Psoas muscle (tissue), 7 donors: ENCODE measurements at regions not wholly inside any gene's neighbourhood (a gene's known extent, or its start where the extent isn't known, plus 50 kb on each side); places are given as distances from the start of the nearest gene placed in this dataset.

Experiments used
- ATAC-seq, 4 donors: fragments of 200-7000 bp; cut with Tn5 transposase; one replicate each; pipeline ENCODE4 v1.9.1; 2020; ENCODE audit warnings: moderate library complexity in 3 of 4, mild to moderate bottlenecking in 2 of 4
- DNase-seq, 2 donors: peaks; one replicate each; pipeline ENCODE4 v3.0.0-alpha.2; 2020
- H3K27ac ChIP-seq: fragments of 200-600 bp; one replicate; pipeline ENCODE4 v1.8.0; 2022
- H3K27me3 ChIP-seq, 3 donors: fragments of 200-600 bp in 1 of 3; one replicate each; pipeline versions ENCODE4 v1.6.1 to v1.8.0; 2013 to 2022; ENCODE audit warnings: low read length in 2 of 3, mild to moderate bottlenecking in 2 of 3, moderate library complexity in 1 of 3; ENCODE audit not compliant: insufficient read depth in 3 of 3
- H3K36me3 ChIP-seq, 2 donors: fragments of 200-600 bp in 1 of 2; one replicate each; pipeline versions ENCODE4 v1.6.1 to v1.8.0; 2013 to 2022; ENCODE audit warnings: low read depth in 1 of 2, mild to moderate bottlenecking in 1 of 2, moderate library complexity in 1 of 2; ENCODE audit not compliant: insufficient read depth in 1 of 2
- H3K4me1 ChIP-seq: fragments of 200-600 bp; one replicate; pipeline ENCODE4 v1.8.0; 2022
- H3K4me3 ChIP-seq: fragments of 200-600 bp; one replicate; pipeline ENCODE4 v1.8.0; 2022; ENCODE audit warnings: mild to moderate bottlenecking
- H3K9me3 ChIP-seq: fragments of 200-600 bp; one replicate; pipeline ENCODE4 v1.8.0; 2022
- WGBS, 3 donors: extraction: QIAGEN DNeasy Blood & Tissue Kit; methylation state at CpG; one replicate each; pipeline versions ENCODE4 v1.1.6 to v1.1.7; 2013; 5-methylcytosine and 5-hydroxymethylcytosine counted together
- intact Hi-C, 2 donors: fragments of 100-400 bp; cut with DNase I; formaldehyde crosslinking; loops; one replicate each; pipeline versions ENCODE4 v1.11.0 to v1.14.2; 2022
- TF ChIP-seq, protein P1 (sequence below): fragments of 200-600 bp; IDR thresholded peaks from one replicate; pipeline ENCODE4 v1.8.0; 2022; ENCODE audit warnings: antibody characterized with exemption
- donor health status: healthy with polysubstance abuse.
- donor health status: DM: no; HTN: no; CAD: no; lungs with moderate emphysema.
- donor health status: Bipolar disorder and iron deficiency.
- donor health status: healthy.
- donor health status: DM: yes; HTN: yes; CAD: no.
- donor health status: DM: no; HTN: no; CAD: no.
- donor health status: DM: yes; HTN: yes; CAD: no.

DNA sequence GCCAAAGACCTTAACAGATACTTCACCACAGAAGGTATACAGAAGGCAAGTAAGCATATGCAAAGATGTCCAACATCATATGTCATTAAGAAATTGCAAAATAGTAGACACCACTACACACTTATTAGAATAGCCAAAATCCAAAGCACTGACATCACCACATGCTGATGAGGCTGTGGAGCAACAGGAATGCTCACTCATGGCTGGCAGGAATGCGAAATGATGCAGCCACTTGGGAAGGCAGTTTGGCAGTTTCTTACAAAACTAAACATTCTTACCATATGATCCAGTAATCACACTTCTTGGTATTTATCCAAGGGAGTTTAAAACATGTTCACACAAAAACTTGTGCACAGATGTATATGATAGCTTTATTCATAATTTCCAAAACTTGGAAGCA, 261.2 kb upstream of the AJAP1 start:
- Histone ChIP-seq H3K36me3 (no peaks in the 10 kb centered on the region), H3K9me3 (peaks cover 9% of the 10 kb centered on the region), H3K4me1 (no peaks in the 10 kb centered on the region), H3K4me3 (no peak overlapping the region), H3K27ac (no peak overlapping the region), H3K27me3 (no peaks in the 10 kb centered on the region)
- ATAC-seq: no peak
- WGBS, 3 donors: 33 to 50% (median 33%) methylated on average over 1 of the region's 1 CpG
- no peak for DNase-seq
- TF ChIP-seq, protein P1, sequence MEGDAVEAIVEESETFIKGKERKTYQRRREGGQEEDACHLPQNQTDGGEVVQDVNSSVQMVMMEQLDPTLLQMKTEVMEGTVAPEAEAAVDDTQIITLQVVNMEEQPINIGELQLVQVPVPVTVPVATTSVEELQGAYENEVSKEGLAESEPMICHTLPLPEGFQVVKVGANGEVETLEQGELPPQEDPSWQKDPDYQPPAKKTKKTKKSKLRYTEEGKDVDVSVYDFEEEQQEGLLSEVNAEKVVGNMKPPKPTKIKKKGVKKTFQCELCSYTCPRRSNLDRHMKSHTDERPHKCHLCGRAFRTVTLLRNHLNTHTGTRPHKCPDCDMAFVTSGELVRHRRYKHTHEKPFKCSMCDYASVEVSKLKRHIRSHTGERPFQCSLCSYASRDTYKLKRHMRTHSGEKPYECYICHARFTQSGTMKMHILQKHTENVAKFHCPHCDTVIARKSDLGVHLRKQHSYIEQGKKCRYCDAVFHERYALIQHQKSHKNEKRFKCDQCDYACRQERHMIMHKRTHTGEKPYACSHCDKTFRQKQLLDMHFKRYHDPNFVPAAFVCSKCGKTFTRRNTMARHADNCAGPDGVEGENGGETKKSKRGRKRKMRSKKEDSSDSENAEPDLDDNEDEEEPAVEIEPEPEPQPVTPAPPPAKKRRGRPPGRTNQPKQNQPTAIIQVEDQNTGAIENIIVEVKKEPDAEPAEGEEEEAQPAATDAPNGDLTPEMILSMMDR: no peak
- intact Hi-C loops: no loop called here

DNA sequence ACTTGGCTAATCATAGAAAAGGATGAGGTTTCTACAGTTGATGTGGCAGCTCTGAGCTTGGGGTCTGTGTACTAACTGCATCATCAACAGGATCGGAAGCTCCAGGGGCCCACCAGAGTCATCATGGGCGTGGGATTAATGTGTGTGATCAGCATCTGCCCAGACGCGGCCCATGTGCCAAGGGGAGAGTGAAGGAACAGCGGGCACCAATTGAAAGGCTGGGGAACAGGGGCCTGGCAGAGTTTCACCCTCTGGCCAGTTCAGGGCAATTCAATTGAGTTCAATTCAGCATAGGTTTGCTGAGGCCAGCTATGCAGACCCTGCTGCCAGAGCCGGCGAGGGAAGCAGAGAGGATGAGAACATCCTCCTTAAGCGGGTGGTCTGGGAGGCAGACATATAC, 260.0 kb upstream of the AJAP1 start:
- Histone ChIP-seq H3K4me1 (no peaks in the 10 kb centered on the region), H3K9me3 (peaks cover 9% of the 10 kb centered on the region), H3K27ac (no peak overlapping the region), H3K36me3 (no peaks in the 10 kb centered on the region), H3K4me3 (no peak overlapping the region), H3K27me3 (peaks cover 0 to 2% (median 0%) of the 10 kb centered on the region in 3 donors)
- intact Hi-C loops: no loop called here
- DNase-seq (no peak), ATAC-seq (no peak)
- 76 to 90% (median 87%) methylated on average over 8 of the region's 8 CpGs for WGBS, 3 donors
- TF ChIP-seq, protein P1: no peak

DNA sequence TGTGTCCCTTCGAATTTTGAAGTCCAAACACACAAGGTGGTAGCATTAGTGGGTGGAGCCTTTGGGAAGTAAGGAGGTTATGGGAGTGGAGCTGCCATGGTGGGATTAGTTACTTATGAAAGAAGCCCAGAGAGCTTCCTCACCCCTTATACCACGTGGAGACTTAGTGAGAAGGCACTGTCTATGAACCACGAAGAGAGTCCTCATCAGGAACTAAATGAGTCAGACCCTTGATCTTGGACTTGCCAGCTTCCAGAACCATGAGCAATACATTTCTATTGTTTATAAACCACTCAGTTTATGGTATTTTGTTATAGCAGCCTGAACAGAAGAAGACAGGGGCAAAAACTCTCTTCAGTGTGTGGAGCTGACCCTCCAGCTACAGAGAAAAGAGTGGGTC, 259.3 kb upstream of the AJAP1 start:
- intact Hi-C loops: loop anchor here in 1 of 2 donors (5.0 kb wide), 1 partner anchor 1667 kb away; no protein-coding TSS in a partner anchor
- ATAC-seq: no peak
- no peak for DNase-seq
- H3K36me3 ChIP-seq: no peaks in the 10 kb centered on the region
- no peak overlapping the region for H3K4me3 ChIP-seq
- peaks cover 0 to 2% (median 0%) of the 10 kb centered on the region in 3 donors for H3K27me3 ChIP-seq
- 58 to 70% (median 63%) methylated on average over 3 of the region's 3 CpGs for WGBS, 3 donors
- no peak overlapping the region for H3K27ac ChIP-seq
- peaks cover 9% of the 10 kb centered on the region for H3K9me3 ChIP-seq
- H3K4me1 ChIP-seq: no peaks in the 10 kb centered on the region
- TF ChIP-seq, protein P1: no peak

DNA sequence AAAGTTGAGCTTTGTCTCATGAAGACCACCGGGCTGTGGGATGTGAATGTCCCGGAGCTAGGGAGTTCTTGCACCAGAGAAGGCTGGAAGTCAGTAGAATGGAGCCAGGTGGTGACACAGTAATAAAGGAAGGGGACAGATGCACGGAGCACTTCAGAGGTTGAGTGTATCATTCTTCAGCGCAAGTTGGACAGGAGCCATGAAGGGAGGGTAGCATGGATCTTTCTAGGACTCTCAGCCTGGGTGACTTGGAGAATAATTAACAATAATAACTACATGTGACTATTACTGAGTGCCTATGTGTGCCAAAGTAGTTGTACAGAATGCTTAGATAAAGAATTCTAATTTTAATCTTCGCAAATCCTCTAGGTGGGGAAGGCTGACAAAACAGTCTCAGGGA, 258.7 kb upstream of the AJAP1 start:
- intact Hi-C loops: loop anchor here in 1 of 2 donors (5.0 kb wide), 1 partner anchor 1667 kb away; no protein-coding TSS in a partner anchor
- H3K27me3 ChIP-seq: peaks cover 0 to 4% (median 0%) of the 10 kb centered on the region in 3 donors
- H3K9me3 ChIP-seq: peaks cover 9% of the 10 kb centered on the region
- no peak overlapping the region for H3K4me3 ChIP-seq
- no peak for ATAC-seq
- TF ChIP-seq, protein P1: no peak
- no peaks in the 10 kb centered on the region for H3K36me3 ChIP-seq
- no peak for DNase-seq
- 46 to 63% (median 54%) methylated on average over 5 of the region's 5 CpGs for WGBS, 3 donors
- no peak overlapping the region for H3K27ac ChIP-seq
- H3K4me1 ChIP-seq: no peaks in the 10 kb centered on the region

DNA sequence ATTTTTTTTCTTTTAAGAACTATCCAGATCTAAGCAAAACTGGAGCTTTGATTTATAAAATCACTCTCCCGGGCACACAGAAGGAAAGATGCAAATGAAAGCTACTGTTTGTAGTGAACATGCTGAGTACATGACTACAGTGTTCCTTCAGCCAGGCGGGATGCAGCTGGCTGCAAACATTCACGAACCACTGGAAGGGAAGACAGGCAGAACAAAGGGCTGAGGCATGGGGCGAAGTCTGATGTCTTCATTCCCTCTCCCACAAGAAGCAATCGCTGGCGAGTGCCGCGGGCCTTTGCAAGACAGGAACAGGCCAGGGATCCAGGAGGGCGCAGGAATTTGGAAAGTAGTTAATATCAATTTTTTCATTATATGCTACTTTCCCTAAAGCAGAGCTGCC, 257.9 kb upstream of the AJAP1 start:
- H3K27ac ChIP-seq: no peak overlapping the region
- H3K4me1 ChIP-seq: no peaks in the 10 kb centered on the region
- peaks cover 0 to 4% (median 4%) of the 10 kb centered on the region in 3 donors for H3K27me3 ChIP-seq
- WGBS, 3 donors: 35 to 43% (median 39%) methylated on average over 9 of the region's 9 CpGs
- H3K4me3 ChIP-seq: no peak overlapping the region
- intact Hi-C loops: loop anchor here in 1 of 2 donors (5.0 kb wide), 1 partner anchor 1666 kb away; no protein-coding TSS in a partner anchor
- DNase-seq: no peak
- H3K36me3 ChIP-seq: no peaks in the 10 kb centered on the region
- peaks cover 9% of the 10 kb centered on the region for H3K9me3 ChIP-seq
- TF ChIP-seq, protein P1: no peak
- no peak for ATAC-seq
